CD4-positive, alpha-beta memory T cell (primary cell): ENCODE measurements at regions not wholly inside any gene's neighbourhood (a gene's known extent, or its start where the extent isn't known, plus 50 kb on each side); places are given as distances from the start of the nearest gene placed in this dataset.

Experiments
- CTCF ChIA-PET: fragments of 350-600 bp; sonication (Branson Sonifier 250); formaldehyde crosslinking; loops from one replicate; lab custom pipeline; 2021; ENCODE audit warnings: inconsistent platforms; ENCODE audit not compliant: partially characterized antibody; lab: Charles Lee
- POLR2A ChIA-PET: fragments of 350-600 bp; sonication (Branson Sonifier 250); formaldehyde crosslinking; loops from one replicate; lab custom pipeline; 2021; ENCODE audit not compliant: partially characterized antibody; lab: Charles Lee
- DNase-seq, 5 donors: peaks; one replicate each; pipeline versions ENCODE4 v3.0.0 to v3.0.0-alpha.2; 2020 to 2022; ENCODE audit warnings: mixed read lengths in 1 of 5
- H3K27ac ChIP-seq: one replicate; pipeline ENCODE4 v1.7.0; 2013; ENCODE audit warnings: low read depth, low read length
- H3K27me3 ChIP-seq: 2 replicates; pipeline ENCODE4 v1.7.0; 2013; ENCODE audit warnings: mild to moderate bottlenecking, low read length, moderate library complexity; ENCODE audit not compliant: insufficient read depth
- H3K36me3 ChIP-seq: 2 replicates; pipeline ENCODE4 v1.7.0; 2013; ENCODE audit warnings: mild to moderate bottlenecking, low read length, moderate library complexity; ENCODE audit not compliant: insufficient read depth
- H3K4me1 ChIP-seq: 2 replicates; pipeline ENCODE4 v1.7.0; 2013; ENCODE audit warnings: mild to moderate bottlenecking, low read length, moderate library complexity; ENCODE audit not compliant: insufficient read depth
- H3K4me3 ChIP-seq, 2 donors: one replicate each; pipeline ENCODE4 v1.7.0; 2013; ENCODE audit warnings: low read length in 2 of 2, mild to moderate bottlenecking in 1 of 2
- H3K9me3 ChIP-seq, 2 donors: one replicate each; pipeline ENCODE4 v1.7.0; 2013; ENCODE audit warnings: low read length in 2 of 2, control low read depth in 1 of 2; ENCODE audit not compliant: control insufficient read depth in 1 of 2
- H3K27ac Mint-ChIP-seq, 7 donors: one replicate each; pipeline ENCODE4 v1.8.0; 2020 to 2021; ENCODE audit warnings: mixed read lengths in 7 of 7, mild to moderate bottlenecking in 6 of 7, inconsistent platforms in 3 of 7, moderate library complexity in 3 of 7
- H3K27me3 Mint-ChIP-seq, 2 donors: one replicate each; pipeline ENCODE4 v1.8.0; 2020 to 2021; ENCODE audit warnings: mixed read lengths in 2 of 2
- H3K36me3 Mint-ChIP-seq, 2 donors: one replicate each; pipeline ENCODE4 v1.8.0; 2020 to 2021; ENCODE audit warnings: mixed read lengths in 2 of 2, inconsistent platforms in 1 of 2, mild to moderate bottlenecking in 1 of 2
- H3K4me1 Mint-ChIP-seq, 4 donors: one replicate each; pipeline ENCODE4 v1.8.0; 2020 to 2021; ENCODE audit warnings: mixed read lengths in 4 of 4, mild to moderate bottlenecking in 1 of 4
- H3K4me3 Mint-ChIP-seq, 8 donors: one replicate each; pipeline ENCODE4 v1.8.0; 2020 to 2021; ENCODE audit warnings: mixed read lengths in 8 of 8, mild to moderate bottlenecking in 7 of 8, moderate library complexity in 6 of 8, inconsistent platforms in 3 of 8
- H3K9me3 Mint-ChIP-seq, 8 donors: one replicate each; pipeline ENCODE4 v1.8.0; 2020 to 2021; ENCODE audit warnings: mixed read lengths in 8 of 8, mild to moderate bottlenecking in 5 of 8, inconsistent platforms in 3 of 8, moderate library complexity in 1 of 8
- intact Hi-C: fragments of 100-400 bp; cut with micrococcal nuclease; formaldehyde crosslinking; loops from one replicate; pipeline ENCODE4 v1.15.1; 2023

GRCh38 chr13:63540061-63540460 lies 2124.4 kb upstream of the PCDH20 start:
- Histone ChIP-seq H3K27me3 (no peaks in the 10 kb centered on the region), H3K27ac (no peak overlapping the region), H3K36me3 (no peaks in the 10 kb centered on the region), H3K4me3 (no peak overlapping the region), H3K9me3 (no peaks in the 10 kb centered on the region), H3K4me1 (no peaks in the 10 kb centered on the region)
- Mint-ChIP-seq H3K27me3 (no peaks in the 10 kb centered on the region), H3K4me3 (no peak overlapping the region), H3K4me1 (no peaks in the 10 kb centered on the region), H3K36me3 (no peaks in the 10 kb centered on the region), H3K9me3 (peaks cover 0 to 15% (median 6%) of the 10 kb centered on the region in 8 donors), H3K27ac (no peak overlapping the region)
- intact Hi-C loops: no loop called here
- POLR2A ChIA-PET: no interaction called here
- no peak for DNase-seq
- CTCF ChIA-PET: no interaction called here

- ChIA-PET POLR2A (no interaction called here), CTCF (no interaction called here)
- Histone ChIP-seq H3K4me1 (no peaks in the 10 kb centered on the region), H3K36me3 (no peaks in the 10 kb centered on the region), H3K27me3 (no peaks in the 10 kb centered on the region), H3K27ac (no peak overlapping the region), H3K4me3 (no peak overlapping the region), H3K9me3 (no peaks in the 10 kb centered on the region)
- no peak for DNase-seq
- Mint-ChIP-seq H3K4me1 (no peaks in the 10 kb centered on the region), H3K36me3 (no peaks in the 10 kb centered on the region), H3K27ac (no peak overlapping the region), H3K4me3 (no peak overlapping the region), H3K27me3 (no peaks in the 10 kb centered on the region), H3K9me3 (peaks cover 0 to 10% (median 5%) of the 10 kb centered on the region in 8 donors)
- intact Hi-C loops: no loop called here
These were observed 2101.7 kb upstream of the PCDH20 start for GRCh38 chr13:63517371-63517770.

GRCh38 chr13:63516124-63516523 lies 2100.5 kb upstream of the PCDH20 start:
- H3K27me3 Mint-ChIP-seq: no peaks in the 10 kb centered on the region
- Histone ChIP-seq H3K4me1 (no peaks in the 10 kb centered on the region), H3K4me3 (no peak overlapping the region), H3K36me3 (no peaks in the 10 kb centered on the region), H3K27me3 (no peaks in the 10 kb centered on the region), H3K27ac (no peak overlapping the region), H3K9me3 (no peaks in the 10 kb centered on the region)
- no peak overlapping the region for H3K4me3 Mint-ChIP-seq
- POLR2A ChIA-PET: no interaction called here
- H3K4me1 Mint-ChIP-seq: no peaks in the 10 kb centered on the region
- CTCF ChIA-PET: no interaction called here
- H3K9me3 Mint-ChIP-seq: peaks cover 0 to 12% (median 6%) of the 10 kb centered on the region in 8 donors
- DNase-seq: no peak
- intact Hi-C loops: no loop called here
- no peak overlapping the region for H3K27ac Mint-ChIP-seq
- H3K36me3 Mint-ChIP-seq: no peaks in the 10 kb centered on the region

GRCh38 chr13:63514886-63515285 lies 2099.2 kb upstream of the PCDH20 start:
- H3K27ac Mint-ChIP-seq: no peak overlapping the region
- POLR2A ChIA-PET: no interaction called here
- CTCF ChIA-PET: no interaction called here
- no peak overlapping the region for H3K4me3 ChIP-seq
- no peaks in the 10 kb centered on the region for H3K36me3 Mint-ChIP-seq
- no peak overlapping the region for H3K27ac ChIP-seq
- DNase-seq: no peak
- no peaks in the 10 kb centered on the region for H3K36me3 ChIP-seq
- no peaks in the 10 kb centered on the region for H3K9me3 ChIP-seq
- intact Hi-C loops: no loop called here
- no peaks in the 10 kb centered on the region for H3K4me1 ChIP-seq
- no peaks in the 10 kb centered on the region for H3K27me3 Mint-ChIP-seq
- H3K9me3 Mint-ChIP-seq: peaks cover 0 to 14% (median 6%) of the 10 kb centered on the region in 8 donors
- no peak overlapping the region for H3K4me3 Mint-ChIP-seq
- H3K4me1 Mint-ChIP-seq: no peaks in the 10 kb centered on the region
- H3K27me3 ChIP-seq: no peaks in the 10 kb centered on the region

GRCh38 chr13:63512095-63512494 lies 2096.4 kb upstream of the PCDH20 start:
- H3K9me3 ChIP-seq: no peaks in the 10 kb centered on the region
- DNase-seq: no peak
- Mint-ChIP-seq H3K27ac (no peak overlapping the region), H3K4me1 (no peaks in the 10 kb centered on the region), H3K9me3 (peaks cover 0 to 15% (median 3%) of the 10 kb centered on the region in 8 donors), H3K36me3 (no peaks in the 10 kb centered on the region), H3K4me3 (no peak overlapping the region), H3K27me3 (no peaks in the 10 kb centered on the region)
- intact Hi-C loops: no loop called here
- no peaks in the 10 kb centered on the region for H3K27me3 ChIP-seq
- ChIA-PET CTCF (no interaction called here), POLR2A (no interaction called here)
- no peak overlapping the region for H3K4me3 ChIP-seq
- no peaks in the 10 kb centered on the region for H3K36me3 ChIP-seq
- no peak overlapping the region for H3K27ac ChIP-seq
- H3K4me1 ChIP-seq: no peaks in the 10 kb centered on the region

- intact Hi-C loops: no loop called here
- ChIA-PET POLR2A (no interaction called here), CTCF (no interaction called here)
- Histone ChIP-seq H3K36me3 (no peaks in the 10 kb centered on the region), H3K27ac (no peak overlapping the region), H3K4me3 (no peak overlapping the region), H3K27me3 (no peaks in the 10 kb centered on the region), H3K9me3 (no peaks in the 10 kb centered on the region), H3K4me1 (no peaks in the 10 kb centered on the region)
- Mint-ChIP-seq H3K4me3 (no peak overlapping the region), H3K4me1 (no peaks in the 10 kb centered on the region), H3K9me3 (peaks cover 3 to 21% (median 10%) of the 10 kb centered on the region in 8 donors), H3K27ac (no peak overlapping the region), H3K36me3 (no peaks in the 10 kb centered on the region), H3K27me3 (no peaks in the 10 kb centered on the region)
- no peak for DNase-seq
These were observed 2086.1 kb upstream of the PCDH20 start for GRCh38 chr13:63501702-63502101.

- intact Hi-C loops: no loop called here
- Histone ChIP-seq H3K4me3 (no peak overlapping the region), H3K9me3 (no peaks in the 10 kb centered on the region), H3K4me1 (no peaks in the 10 kb centered on the region), H3K27ac (no peak overlapping the region), H3K36me3 (no peaks in the 10 kb centered on the region), H3K27me3 (no peaks in the 10 kb centered on the region)
- no peaks in the 10 kb centered on the region for H3K4me1 Mint-ChIP-seq
- H3K9me3 Mint-ChIP-seq: peaks cover 3 to 25% (median 12%) of the 10 kb centered on the region in 8 donors
- H3K27ac Mint-ChIP-seq: no peak overlapping the region
- H3K36me3 Mint-ChIP-seq: no peaks in the 10 kb centered on the region
- POLR2A ChIA-PET: no interaction called here
- CTCF ChIA-PET: no interaction called here
- no peak for DNase-seq
- H3K4me3 Mint-ChIP-seq: no peak overlapping the region
- H3K27me3 Mint-ChIP-seq: no peaks in the 10 kb centered on the region
These were observed 2082.0 kb upstream of the PCDH20 start for GRCh38 chr13:63497601-63498000.

- Histone ChIP-seq H3K36me3 (no peaks in the 10 kb centered on the region), H3K4me1 (no peaks in the 10 kb centered on the region), H3K9me3 (no peaks in the 10 kb centered on the region), H3K4me3 (no peak overlapping the region), H3K27ac (no peak overlapping the region), H3K27me3 (no peaks in the 10 kb centered on the region)
- no peak overlapping the region for H3K4me3 Mint-ChIP-seq
- ChIA-PET POLR2A (no interaction called here), CTCF (no interaction called here)
- H3K27ac Mint-ChIP-seq: no peak overlapping the region
- DNase-seq: no peak
- no peaks in the 10 kb centered on the region for H3K36me3 Mint-ChIP-seq
- H3K9me3 Mint-ChIP-seq: peaks cover 0 to 8% (median 4%) of the 10 kb centered on the region in 8 donors
- no peaks in the 10 kb centered on the region for H3K4me1 Mint-ChIP-seq
- intact Hi-C loops: no loop called here
- H3K27me3 Mint-ChIP-seq: no peaks in the 10 kb centered on the region
These were observed 2077.0 kb upstream of the PCDH20 start for GRCh38 chr13:63492604-63493003.
